OCI-LY7 (cell line): ENCODE measurements at regions not wholly inside any gene's neighbourhood (a gene's known extent, or its start where the extent isn't known, plus 50 kb on each side); places are given as distances from the start of the nearest gene placed in this dataset.

Experiments used
- CTCF ChIP-seq: fragments of 200-600 bp; sonication (generic); conservative IDR thresholded peaks from 2 replicates; pipeline ENCODE4 v1.5.1; 2014; ENCODE audit warnings: mild to moderate bottlenecking, antibody characterized with exemption, low read length, moderate library complexity, mixed read lengths
- EZH2phosphoT487 ChIP-seq: fragments of 200-600 bp; sonication (generic); IDR thresholded peaks from 2 replicates; pipeline ENCODE4 v1.6.1; 2018; ENCODE audit warnings: low read depth, borderline replicate concordance, mild to moderate bottlenecking, mixed run types, antibody characterized with exemption, low read length, moderate library complexity, mixed read lengths

GRCh38 chr4:3654036-3654807 is 112.0 kb upstream of the ADRA2C start:
- TF ChIP-seq CTCF (no peak), EZH2phosphoT487 (no peak)
